K562 (cell line): ENCODE measurements at regions not wholly inside any gene's neighbourhood (a gene's known extent, or its start where the extent isn't known, plus 50 kb on each side); places are given as distances from the start of the nearest gene placed in this dataset.
A peak's percentile ranks its signal among the peaks of the same experiment; 100 is the strongest.

ENCODE experiments used
- BHLHE40 ChIP-seq: IDR thresholded peaks from 2 replicates; pipeline ENCODE4 v1.6.1; 2011; ENCODE audit warnings: low read length, improper control_type of control experiment
- CHD2 ChIP-seq: IDR thresholded peaks from 2 replicates; pipeline ENCODE4 v1.6.1; 2011; ENCODE audit warnings: low read depth, low read length
- MGA ChIP-seq: fragments of 450-650 bp; IDR thresholded peaks from 2 replicates; pipeline ENCODE4 v1.6.1; 2016; ENCODE audit warnings: mild to moderate bottlenecking, moderate library complexity
- NCOA1 ChIP-seq: fragments of 450-650 bp; IDR thresholded peaks from 2 replicates; pipeline ENCODE4 v1.6.1; 2016; ENCODE audit warnings: low read depth
- ZNF316 ChIP-seq: fragments of 450-650 bp; IDR thresholded peaks from 2 replicates; pipeline ENCODE4 v1.6.1; 2016
- ZNF551 ChIP-seq: fragments of 250-450 bp; sonication (Bioruptor Pico); IDR thresholded peaks from 2 replicates; pipeline ENCODE4 v1.5.0; 2021; ENCODE audit warnings: mild to moderate bottlenecking, moderate library complexity
- ZNF77 ChIP-seq: fragments of 250-450 bp; sonication (Bioruptor Pico); IDR thresholded peaks from 2 replicates; pipeline ENCODE4 v1.5.0; 2020
- TF ChIP-seq, protein P1 (sequence below): sonication (generic); formaldehyde crosslinking; IDR thresholded peaks from 2 replicates; pipeline ENCODE4 v1.9.0; 2022; ENCODE audit warnings: mild to moderate bottlenecking, missing genetic modification reagents
- TF ChIP-seq, protein P2 (sequence below), 2 experiments: fragments of 450-650 bp; IDR thresholded peaks; 2 replicates each; pipeline ENCODE4 v1.6.1; 2016; ENCODE audit warnings: mild to moderate bottlenecking in 2 of 2, borderline replicate concordance in 1 of 2, low read depth in 1 of 2, moderate library complexity in 1 of 2

DNA sequence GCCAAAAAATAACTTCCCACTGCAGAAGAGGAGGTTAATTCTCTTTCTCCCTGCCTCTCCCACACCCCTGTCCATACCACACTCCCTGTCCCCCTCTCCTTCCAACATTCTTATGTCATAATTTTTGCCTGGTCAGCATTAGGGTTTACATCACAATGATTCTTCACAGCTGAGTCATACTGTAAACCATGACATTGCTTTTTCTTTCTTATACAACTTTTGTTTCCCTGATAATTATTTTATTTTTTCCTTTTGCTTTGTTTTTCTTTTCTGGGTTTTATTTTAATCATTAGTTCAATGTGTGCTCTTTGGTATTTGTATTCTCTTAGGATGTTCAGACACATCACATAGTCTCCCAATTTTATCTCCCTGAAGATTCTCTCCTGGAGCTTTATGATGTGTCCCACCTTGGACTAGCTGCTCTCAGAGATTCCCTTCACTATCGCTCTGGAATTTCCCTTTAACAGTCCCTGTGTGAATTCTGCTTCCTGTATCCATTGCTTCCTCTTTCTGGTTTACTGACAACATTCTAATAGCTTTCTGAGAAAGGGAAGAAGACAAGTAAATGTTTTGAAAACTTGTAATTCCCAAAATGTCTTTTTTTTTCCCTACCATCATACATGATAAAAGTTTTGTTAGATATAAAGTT is 70.7 kb downstream of the SOX2 start (continued):
- no peak for TF ChIP-seq CHD2
- TF ChIP-seq, protein P1, sequence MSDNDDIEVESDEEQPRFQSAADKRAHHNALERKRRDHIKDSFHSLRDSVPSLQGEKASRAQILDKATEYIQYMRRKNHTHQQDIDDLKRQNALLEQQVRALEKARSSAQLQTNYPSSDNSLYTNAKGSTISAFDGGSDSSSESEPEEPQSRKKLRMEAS (CRISPR knock-in tag): no peak
- TF ChIP-seq MGA: no peak
- peak; percentile 100 for TF ChIP-seq ZNF316
- no peak for TF ChIP-seq ZNF77 (CRISPR knock-in tag)
- TF ChIP-seq, protein P2, sequence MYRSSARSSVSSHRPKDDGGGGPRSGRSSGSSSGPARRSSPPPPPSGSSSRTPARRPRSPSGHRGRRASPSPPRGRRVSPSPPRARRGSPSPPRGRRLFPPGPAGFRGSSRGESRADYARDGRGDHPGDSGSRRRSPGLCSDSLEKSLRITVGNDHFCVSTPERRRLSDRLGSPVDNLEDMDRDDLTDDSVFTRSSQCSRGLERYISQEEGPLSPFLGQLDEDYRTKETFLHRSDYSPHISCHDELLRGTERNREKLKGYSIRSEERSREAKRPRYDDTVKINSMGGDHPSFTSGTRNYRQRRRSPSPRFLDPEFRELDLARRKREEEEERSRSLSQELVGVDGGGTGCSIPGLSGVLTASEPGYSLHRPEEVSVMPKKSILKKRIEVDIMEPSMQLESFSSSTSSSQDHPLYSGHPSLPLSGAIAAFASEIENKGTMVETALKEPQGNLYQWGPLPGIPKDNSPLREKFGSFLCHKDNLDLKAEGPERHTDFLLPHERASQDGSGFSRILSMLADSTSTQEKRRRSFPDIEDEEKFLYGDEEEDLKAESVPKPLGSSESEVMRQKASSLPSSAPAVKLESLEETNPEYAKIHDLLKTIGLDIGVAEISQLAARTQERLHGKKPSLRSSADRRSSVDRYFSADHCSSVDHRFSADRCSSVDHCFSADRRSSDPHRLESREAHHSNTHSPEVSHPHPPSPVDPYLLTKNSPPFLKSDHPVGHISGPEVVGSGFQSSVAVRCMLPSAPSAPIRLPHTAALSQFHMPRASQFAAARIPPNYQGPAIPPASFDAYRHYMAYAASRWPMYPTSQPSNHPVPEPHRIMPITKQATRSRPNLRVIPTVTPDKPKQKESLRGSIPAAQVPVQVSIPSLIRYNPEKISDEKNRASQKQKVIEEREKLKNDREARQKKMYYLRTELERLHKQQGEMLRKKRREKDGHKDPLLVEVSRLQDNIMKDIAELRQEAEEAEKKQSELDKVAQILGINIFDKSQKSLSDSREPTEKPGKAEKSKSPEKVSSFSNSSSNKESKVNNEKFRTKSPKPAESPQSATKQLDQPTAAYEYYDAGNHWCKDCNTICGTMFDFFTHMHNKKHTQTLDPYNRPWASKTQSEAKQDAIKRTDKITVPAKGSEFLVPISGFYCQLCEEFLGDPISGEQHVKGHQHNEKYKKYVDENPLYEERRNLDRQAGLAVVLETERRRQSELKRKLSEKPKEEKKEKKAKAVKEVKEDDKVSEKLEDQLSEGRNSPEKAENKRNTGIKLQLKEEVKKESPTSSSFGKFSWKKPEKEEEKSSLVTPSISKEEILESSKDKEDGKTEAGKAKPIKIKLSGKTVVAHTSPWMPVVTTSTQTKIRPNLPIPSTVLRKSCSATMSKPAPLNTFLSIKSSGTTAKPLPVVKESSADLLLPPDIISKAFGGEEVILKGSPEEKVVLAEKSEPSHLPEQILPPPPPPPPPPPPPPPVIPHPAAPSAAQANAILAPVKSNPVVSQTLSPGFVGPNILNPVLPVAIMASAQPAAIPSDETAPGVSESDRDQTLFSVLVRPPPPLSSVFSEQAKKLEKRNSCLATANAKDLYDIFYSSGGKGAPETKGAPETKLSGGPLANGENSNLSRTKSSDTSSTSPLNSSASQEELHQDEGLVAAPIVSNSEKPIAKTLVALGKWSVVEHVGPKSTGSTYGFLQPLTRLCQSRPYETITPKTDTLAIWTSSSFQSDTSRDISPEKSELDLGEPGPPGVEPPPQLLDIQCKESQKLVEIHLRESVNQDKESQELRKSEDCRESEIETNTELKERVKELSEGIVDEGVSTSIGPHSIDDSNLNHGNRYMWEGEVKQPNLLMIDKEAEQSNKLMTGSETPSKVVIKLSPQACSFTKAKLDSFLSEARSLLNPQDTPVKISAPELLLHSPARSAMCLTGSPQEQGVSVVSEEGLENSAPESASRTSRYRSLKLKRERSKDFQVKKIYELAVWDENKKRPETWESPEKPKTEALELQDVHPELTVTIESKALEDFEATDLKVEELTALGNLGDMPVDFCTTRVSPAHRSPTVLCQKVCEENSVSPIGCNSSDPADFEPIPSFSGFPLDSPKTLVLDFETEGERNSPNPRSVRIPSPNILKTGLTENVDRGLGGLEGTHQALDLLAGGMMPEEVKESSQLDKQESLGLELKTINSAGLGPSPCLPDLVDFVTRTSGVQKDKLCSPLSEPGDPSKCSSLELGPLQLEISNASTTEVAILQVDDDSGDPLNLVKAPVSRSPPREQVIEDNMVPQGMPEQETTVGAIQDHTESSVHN (IDR thresholded peaks at IDR 0.05; ENCODE audit: borderline replicate concordance in 1 of 2, low read depth in 1 of 2): peak in 1 of 2 experiments; percentile 87; a peak in 2 of 4 replicates
- no peak for TF ChIP-seq NCOA1
- TF ChIP-seq ZNF551 (CRISPR knock-in tag): no peak
- TF ChIP-seq BHLHE40: no peak
